Transverse colon (tissue), 4 donors: ENCODE measurements at regions not wholly inside any gene's neighbourhood (a gene's known extent, or its start where the extent isn't known, plus 50 kb on each side); places are given as distances from the start of the nearest gene placed in this dataset.

Experiments
- EP300 ChIP-seq: sonication (generic); formaldehyde crosslinking; IDR thresholded peaks from one replicate; pipeline ENCODE4 v1.6.1; 2017; ENCODE audit warnings: antibody characterized with exemption, low read depth
- POLR2A ChIP-seq: fragments of 450-650 bp; IDR thresholded peaks from one replicate; pipeline ENCODE4 v1.6.1; 2016; ENCODE audit warnings: antibody characterized with exemption, mild to moderate bottlenecking, moderate library complexity
- POLR2AphosphoS5 ChIP-seq, 3 donors: sonication (generic); formaldehyde crosslinking; IDR thresholded peaks; one replicate each; pipeline ENCODE4 v1.6.1; 2016; ENCODE audit warnings: antibody characterized with exemption in 3 of 3
- TF ChIP-seq, protein P1 (sequence below), 5 experiments: fragments of 200-600 bp in 3 of 5; fragments of 450-650 bp in 2 of 5; sonication (generic) in 3 of 5; IDR thresholded peaks; 1 replicate in 2 of 5; 2 replicates in 3 of 5; pipeline ENCODE4 v1.5.1; 2016 to 2017; ENCODE audit warnings: antibody characterized with exemption in 5 of 5, inconsistent platforms in 3 of 5, mild to moderate bottlenecking in 2 of 5, moderate library complexity in 1 of 5

DNA sequence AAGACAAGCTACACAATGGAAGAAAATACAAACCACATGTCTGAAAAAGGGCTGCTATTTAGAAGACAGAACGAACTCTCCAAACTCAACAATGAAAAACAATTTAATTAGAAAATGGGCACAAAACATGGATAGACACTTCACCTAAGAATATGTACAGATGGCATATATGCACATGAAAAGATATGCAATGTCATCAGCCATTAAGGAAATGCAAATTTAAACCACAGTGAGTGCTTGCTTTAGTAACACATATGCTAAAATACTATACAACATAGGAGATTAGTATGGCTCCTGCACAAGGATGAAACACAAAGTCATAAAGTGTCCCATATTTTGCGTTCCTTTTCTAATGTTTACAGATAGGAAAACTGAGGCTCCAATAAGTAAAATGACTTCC is 60.4 kb upstream of the FAM83B start:
- TF ChIP-seq POLR2A = no peak
- TF ChIP-seq, protein P1, sequence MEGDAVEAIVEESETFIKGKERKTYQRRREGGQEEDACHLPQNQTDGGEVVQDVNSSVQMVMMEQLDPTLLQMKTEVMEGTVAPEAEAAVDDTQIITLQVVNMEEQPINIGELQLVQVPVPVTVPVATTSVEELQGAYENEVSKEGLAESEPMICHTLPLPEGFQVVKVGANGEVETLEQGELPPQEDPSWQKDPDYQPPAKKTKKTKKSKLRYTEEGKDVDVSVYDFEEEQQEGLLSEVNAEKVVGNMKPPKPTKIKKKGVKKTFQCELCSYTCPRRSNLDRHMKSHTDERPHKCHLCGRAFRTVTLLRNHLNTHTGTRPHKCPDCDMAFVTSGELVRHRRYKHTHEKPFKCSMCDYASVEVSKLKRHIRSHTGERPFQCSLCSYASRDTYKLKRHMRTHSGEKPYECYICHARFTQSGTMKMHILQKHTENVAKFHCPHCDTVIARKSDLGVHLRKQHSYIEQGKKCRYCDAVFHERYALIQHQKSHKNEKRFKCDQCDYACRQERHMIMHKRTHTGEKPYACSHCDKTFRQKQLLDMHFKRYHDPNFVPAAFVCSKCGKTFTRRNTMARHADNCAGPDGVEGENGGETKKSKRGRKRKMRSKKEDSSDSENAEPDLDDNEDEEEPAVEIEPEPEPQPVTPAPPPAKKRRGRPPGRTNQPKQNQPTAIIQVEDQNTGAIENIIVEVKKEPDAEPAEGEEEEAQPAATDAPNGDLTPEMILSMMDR (IDR thresholded peaks at IDR 0.05) = no peak
- TF ChIP-seq EP300 = no peak
- TF ChIP-seq POLR2AphosphoS5 (IDR thresholded peaks at IDR 0.05) = no peak
